ENCODE measurements at regions not wholly inside any gene's neighbourhood (a gene's known extent, or its start where the extent isn't known, plus 50 kb on each side); places are given as distances from the start of the nearest gene placed in this dataset.

DNA sequence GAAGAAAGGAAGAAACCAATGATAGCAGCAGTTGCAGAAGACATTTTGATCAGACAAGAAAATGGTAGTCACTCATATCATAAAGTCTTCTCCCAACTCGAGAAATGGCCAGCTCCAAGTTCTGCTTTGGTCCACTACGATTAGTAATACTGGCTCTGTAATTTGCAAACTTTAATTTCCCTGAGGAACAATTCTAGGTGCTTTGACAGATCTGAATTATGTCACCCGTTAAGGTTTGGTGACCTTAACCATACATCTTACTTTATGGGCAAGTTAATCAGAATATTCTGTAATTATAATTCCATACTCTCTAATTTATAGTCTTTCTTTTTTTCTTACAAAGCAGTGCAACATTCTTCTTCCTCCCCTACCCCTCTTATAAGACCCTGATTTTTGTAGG is 84.5 kb downstream of the RND3 start:
- in situ Hi-C loops (cut with HindIII; ENCODE audit: low pct_unique_long_range_greater_than_20kb, low sequenced_read_pairs) = no loop called here
- TF ChIP-seq REST (IDR thresholded peaks at IDR 0.05; ENCODE audit: insufficient read depth in 1 of 2, low read depth in 2 of 2, low read length in 1 of 2) = no peak

GRCh38 chr2:150400849-150401248 is 86.6 kb downstream of the RND3 start:
- intact Hi-C loops (cut with micrococcal nuclease; ENCODE audit: unreplicated experiment) (no loop called here), in situ Hi-C loops (cut with HindIII; ENCODE audit: low pct_unique_long_range_greater_than_20kb, low sequenced_read_pairs) (no loop called here)
- Histone ChIP-seq H3K9me3 (ENCODE audit: control insufficient read depth, insufficient read depth, low read depth, low read length) (no peaks in the 10 kb centered on the region), H3K4me1 (ENCODE audit: control insufficient read depth, insufficient read depth, low read length) (no peaks in the 10 kb centered on the region), H3K36me3 (ENCODE audit: control insufficient read depth, insufficient read depth, low read length) (no peaks in the 10 kb centered on the region), H3K27ac (ENCODE audit: low read length) (no peak overlapping the region), H3K27me3 (ENCODE audit: control insufficient read depth, insufficient read depth, low read length) (no peaks in the 10 kb centered on the region), H3K4me3 (ENCODE audit: low read depth in 2 of 2, low read length in 2 of 2) (no peak overlapping the region)
- ATAC-seq (no peak), DNase-seq (ENCODE audit: low read depth, low spot score) (no peak)
- BruUV-seq (replicated peaks) = no TSS peak
- no peak for TF ChIP-seq POLR2AphosphoS5 (IDR thresholded peaks at IDR 0.05; ENCODE audit: low read depth, low read length)
- no peak for TF ChIP-seq TCF7L2 (IDR thresholded peaks at IDR 0.05; ENCODE audit: low read depth, low read length)
- TF ChIP-seq CTCF (IDR thresholded peaks at IDR 0.05) = no peak
- no peak for TF ChIP-seq SIN3A (IDR thresholded peaks at IDR 0.05; ENCODE audit: borderline replicate concordance, insufficient read depth, low read depth, low read length)
- TF ChIP-seq REST (IDR thresholded peaks at IDR 0.05; ENCODE audit: insufficient read depth in 1 of 2, low read depth in 2 of 2, low read length in 1 of 2) = no peak
- POLR2A ChIA-PET = no interaction called here
- CTCF ChIA-PET = no interaction called here

More for the DNA sequence above, 84.5 kb downstream of the RND3 start:
- Histone ChIP-seq H3K4me1 (ENCODE audit: control insufficient read depth, insufficient read depth, low read length) (no peaks in the 10 kb centered on the region), H3K27me3 (ENCODE audit: control insufficient read depth, insufficient read depth, low read length) (no peaks in the 10 kb centered on the region), H3K9me3 (ENCODE audit: control insufficient read depth, insufficient read depth, low read depth, low read length) (no peaks in the 10 kb centered on the region), H3K4me3 (ENCODE audit: low read depth in 2 of 2, low read length in 2 of 2) (no peak overlapping the region), H3K36me3 (ENCODE audit: control insufficient read depth, insufficient read depth, low read length) (no peaks in the 10 kb centered on the region), H3K27ac (ENCODE audit: low read length) (no peak overlapping the region)
- no peak for ATAC-seq
- ChIA-PET POLR2A (no interaction called here), CTCF (no interaction called here)
- BruUV-seq (replicated peaks) = no TSS peak
- DNase-seq (ENCODE audit: low read depth, low spot score) = no peak
- intact Hi-C loops (cut with micrococcal nuclease; ENCODE audit: unreplicated experiment) = no loop called here
